ENCODE measurements at regions not wholly inside any gene's neighbourhood (a gene's known extent, or its start where the extent isn't known, plus 50 kb on each side); places are given as distances from the start of the nearest gene placed in this dataset.
"Not testable (repeated sequence)": the region's sequence is repeated elsewhere in the genome, so short reads cannot be mapped to it uniquely, and the experiment has no call there.

- no peak for DNase-seq (ENCODE audit: low read depth)
Observed at GRCh38 chr5:176747670-176748072, 62.7 kb upstream of the UNC5A start.

GRCh38 chr5:176748073-176748966 is 62.0 kb upstream of the UNC5A start:
- DNase-seq (ENCODE audit: low read depth), result no peak

- DNase-seq (ENCODE audit: low read depth), result no peak
Observed at GRCh38 chr5:176748967-176749935, 61.1 kb upstream of the UNC5A start.

GRCh38 chr5:176750144-176750543 is 60.2 kb upstream of the UNC5A start:
- DNase-seq (ENCODE audit: low read depth), result no peak

GRCh38 chr5:176754376-176754973 is 55.9 kb upstream of the UNC5A start:
- peak; percentile 85 for DNase-seq (ENCODE audit: low read depth)

- DNase-seq (ENCODE audit: low read depth), result not testable (repeated sequence)
Observed at GRCh38 chr5:176755593-176755992, 54.8 kb upstream of the UNC5A start.

GRCh38 chr5:176757569-176757968 is 52.8 kb upstream of the UNC5A start:
- DNase-seq (ENCODE audit: low read depth), result not testable (repeated sequence)
